ENCODE measurements at regions not wholly inside any gene's neighbourhood (a gene's known extent, or its start where the extent isn't known, plus 50 kb on each side); places are given as distances from the start of the nearest gene placed in this dataset.
A peak's percentile ranks its signal among the peaks of the same experiment; 100 is the strongest.

GRCh38 chr12:69172491-69172890 lies 66.9 kb upstream of the CPSF6 start:
- H3K36me3 ChIP-seq (ENCODE audit: insufficient read depth, low read length) = no peaks in the 10 kb centered on the region
- peak overlapping the region; percentile 82 for H3K27ac ChIP-seq (ENCODE audit: low read length)
- H3K27me3 ChIP-seq (ENCODE audit: insufficient read depth, low read depth, low read length) = no peaks in the 10 kb centered on the region
- H2AFZ ChIP-seq (ENCODE audit: low read depth, low read length) = no peak overlapping the region
- peak overlapping the region; percentile 48 for H3K4me3 ChIP-seq (ENCODE audit: low read length)
- peaks cover 2% of the 10 kb centered on the region for H3F3A ChIP-seq (ENCODE audit: insufficient read depth, low read length, poor library complexity, severe bottlenecking)
- H3K4me2 ChIP-seq (ENCODE audit: low read length) = peak overlapping the region; percentile 23
- no peaks in the 10 kb centered on the region for H3K9me2 ChIP-seq (ENCODE audit: insufficient read depth, low read length)
- peak overlapping the region; percentile 50 for H3K9ac ChIP-seq (ENCODE audit: low read length)
- no peaks in the 10 kb centered on the region for H4K20me1 ChIP-seq (ENCODE audit: insufficient read depth)
- no peaks in the 10 kb centered on the region for H3K79me2 ChIP-seq (replicated peaks; ENCODE audit: insufficient read depth, low read length)
- peaks cover 6% of the 10 kb centered on the region for H3K9me3 ChIP-seq (ENCODE audit: low read length)
- TF ChIP-seq MXI1 (conservative IDR thresholded peaks at IDR 0.05; ENCODE audit: poor library complexity, severe bottlenecking) (no peak), EP300 (conservative IDR thresholded peaks at IDR 0.05; ENCODE audit: poor library complexity, severe bottlenecking) (no peak), REST (IDR thresholded peaks at IDR 0.05; ENCODE audit: borderline replicate concordance) (no peak), TAF1 (IDR thresholded peaks at IDR 0.05; ENCODE audit: low read depth) (no peak), POLR2AphosphoS5 (IDR thresholded peaks at IDR 0.05) (no peak), CTCF (IDR thresholded peaks at IDR 0.05; ENCODE audit: poor library complexity, severe bottlenecking) (no peak), EZH2 (IDR thresholded peaks at IDR 0.05; ENCODE audit: borderline replicate concordance, insufficient read depth, low read length, poor library complexity, severe bottlenecking) (no peak), SMC3 (conservative IDR thresholded peaks at IDR 0.05; ENCODE audit: poor library complexity) (no peak), RAD21 (conservative IDR thresholded peaks at IDR 0.05) (no peak)

- Histone ChIP-seq H3K4me2 (ENCODE audit: low read length) (peak overlapping the region; percentile 23), H3K9me2 (ENCODE audit: insufficient read depth, low read length) (no peaks in the 10 kb centered on the region), H3K9ac (ENCODE audit: low read length) (peak overlapping the region; percentile 50), H3K36me3 (ENCODE audit: insufficient read depth, low read length) (no peaks in the 10 kb centered on the region), H2AFZ (ENCODE audit: low read depth, low read length) (peak overlapping the region; percentile 22), H3F3A (ENCODE audit: insufficient read depth, low read length, poor library complexity, severe bottlenecking) (peaks cover 2% of the 10 kb centered on the region), H4K20me1 (ENCODE audit: insufficient read depth) (no peaks in the 10 kb centered on the region), H3K4me3 (ENCODE audit: low read length) (peak overlapping the region; percentile 48), H3K79me2 (replicated peaks; ENCODE audit: insufficient read depth, low read length) (no peaks in the 10 kb centered on the region), H3K9me3 (ENCODE audit: low read length) (peaks cover 6% of the 10 kb centered on the region), H3K27ac (ENCODE audit: low read length) (peak overlapping the region; percentile 82), H3K27me3 (ENCODE audit: insufficient read depth, low read depth, low read length) (no peaks in the 10 kb centered on the region)
- TF ChIP-seq RAD21 (conservative IDR thresholded peaks at IDR 0.05) = peak; percentile 25
- TF ChIP-seq CTCF (IDR thresholded peaks at IDR 0.05; ENCODE audit: poor library complexity, severe bottlenecking) = no peak
- TF ChIP-seq SMC3 (conservative IDR thresholded peaks at IDR 0.05; ENCODE audit: poor library complexity) = no peak
- TF ChIP-seq REST (IDR thresholded peaks at IDR 0.05; ENCODE audit: borderline replicate concordance) = peak; percentile 88
- peak; percentile 73 for TF ChIP-seq POLR2AphosphoS5 (IDR thresholded peaks at IDR 0.05)
- TF ChIP-seq EP300 (conservative IDR thresholded peaks at IDR 0.05; ENCODE audit: poor library complexity, severe bottlenecking) = peak; percentile 59
- TF ChIP-seq MXI1 (conservative IDR thresholded peaks at IDR 0.05; ENCODE audit: poor library complexity, severe bottlenecking) = peak; percentile 42
- no peak for TF ChIP-seq EZH2 (IDR thresholded peaks at IDR 0.05; ENCODE audit: borderline replicate concordance, insufficient read depth, low read length, poor library complexity, severe bottlenecking)
- peak; percentile 73 for TF ChIP-seq TAF1 (IDR thresholded peaks at IDR 0.05; ENCODE audit: low read depth)
These were observed 66.0 kb upstream of the CPSF6 start for GRCh38 chr12:69173368-69173767.

Data from neural cell (in vitro differentiated cells).